HG02588 (cell line): ENCODE measurements at regions not wholly inside any gene's neighbourhood (a gene's known extent, or its start where the extent isn't known, plus 50 kb on each side); places are given as distances from the start of the nearest gene placed in this dataset.

Source experiments
- ATAC-seq: cut with Tn5 transposase; IDR thresholded peaks from one replicate; pipeline ENCODE4 v1.9.1; 2021; ENCODE audit warnings: mild to moderate bottlenecking, moderate library complexity; ENCODE audit not compliant: unreplicated experiment

- no peak for ATAC-seq
These were observed 2086.8 kb downstream of the ARAP2 start for GRCh38 chr4:34157547-34157946.

DNA sequence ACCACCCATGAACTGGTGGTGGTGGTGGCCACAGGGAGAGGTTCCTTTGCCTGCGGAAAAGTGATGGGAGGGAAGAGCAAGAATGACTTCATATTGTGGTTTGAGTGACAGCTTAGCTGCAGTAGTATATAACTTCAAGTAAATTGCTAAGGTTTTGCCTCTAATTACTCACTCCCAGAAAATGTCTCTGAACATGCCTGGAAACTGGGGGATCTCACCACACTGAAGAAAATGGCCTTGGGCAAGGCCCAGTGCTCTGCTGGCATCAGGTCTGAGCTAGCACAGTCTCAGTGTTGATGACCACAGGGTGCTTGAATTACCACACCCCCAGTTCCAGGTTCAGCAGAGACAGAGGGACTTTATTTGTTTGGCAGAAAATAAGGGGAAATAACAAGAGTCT, 2085.4 kb downstream of the ARAP2 start:
- ATAC-seq = no peak

- ATAC-seq = no peak
These were observed 2073.4 kb downstream of the ARAP2 start for GRCh38 chr4:34170946-34171345.

DNA sequence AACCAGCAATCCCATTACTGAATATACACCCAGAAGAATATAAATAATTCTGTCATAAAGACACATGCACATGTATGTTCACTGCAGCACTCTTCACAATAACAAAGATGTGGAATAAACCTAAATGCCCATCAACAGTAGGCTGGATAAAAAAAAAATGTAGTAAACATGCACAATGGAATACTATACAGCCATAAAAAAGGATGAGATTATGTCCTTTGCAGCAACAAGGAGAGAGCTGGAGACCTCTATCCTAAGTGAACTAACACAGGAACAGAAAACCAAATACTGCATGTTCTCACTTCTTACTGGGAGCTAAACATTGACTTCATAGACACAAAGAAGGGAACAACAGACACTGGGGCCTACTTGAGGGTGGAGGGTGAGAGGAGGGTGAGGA, 2067.7 kb downstream of the ARAP2 start:
- ATAC-seq = no peak

GRCh38 chr4:34178476-34178875, 2065.8 kb downstream of the ARAP2 start:
- no peak for ATAC-seq

GRCh38 chr4:34181311-34181841, 2062.9 kb downstream of the ARAP2 start:
- ATAC-seq = no peak

DNA sequence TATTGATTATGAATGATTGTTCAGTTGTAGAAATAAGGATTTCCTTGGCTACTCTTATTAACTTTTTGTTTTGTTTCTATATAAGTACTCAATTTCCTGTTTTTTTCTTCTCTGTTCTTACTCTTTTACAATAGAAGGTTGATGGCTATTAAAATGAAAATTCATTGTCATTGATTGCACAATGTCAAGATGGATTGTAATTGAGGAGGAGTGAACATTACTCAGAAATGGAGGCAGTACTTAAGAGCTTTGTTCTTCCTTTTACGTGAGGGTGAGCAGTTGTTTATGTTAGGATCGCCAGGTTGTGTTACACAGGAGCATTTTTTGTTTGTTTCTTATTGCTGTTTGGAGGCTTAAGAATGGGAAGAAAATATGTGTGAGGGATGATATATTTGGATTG, 2062.4 kb downstream of the ARAP2 start:
- ATAC-seq = no peak

- ATAC-seq = no peak
These were observed 2062.0 kb downstream of the ARAP2 start for GRCh38 chr4:34182306-34182705.

- no peak for ATAC-seq
These were observed 2060.4 kb downstream of the ARAP2 start for GRCh38 chr4:34183926-34184325.

GRCh38 chr4:34187056-34187455, 2057.3 kb downstream of the ARAP2 start:
- ATAC-seq = no peak

- no peak for ATAC-seq
These were observed 2052.9 kb downstream of the ARAP2 start for GRCh38 chr4:34191443-34191842.

GRCh38 chr4:34193451-34194154, 2050.7 kb downstream of the ARAP2 start:
- ATAC-seq = no peak

DNA sequence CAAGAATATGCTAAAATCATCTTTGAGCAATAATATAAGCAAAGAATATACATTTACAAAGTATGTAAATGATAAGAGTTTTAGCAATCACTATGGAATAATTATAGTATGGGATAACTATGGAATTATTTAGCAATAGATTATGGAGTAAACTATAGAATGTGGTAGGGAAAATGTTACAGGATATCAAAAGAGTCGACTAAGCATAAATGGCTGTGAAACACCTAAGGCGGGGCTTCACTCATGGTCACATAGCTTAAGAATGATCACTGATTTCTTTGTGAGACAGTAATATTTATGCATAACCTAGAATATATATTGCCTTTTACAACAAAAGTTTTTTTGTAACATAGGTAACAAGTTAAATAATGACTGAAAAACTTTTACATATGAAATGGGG, 2049.7 kb downstream of the ARAP2 start:
- no peak for ATAC-seq

GRCh38 chr4:34196375-34196774, 2047.9 kb downstream of the ARAP2 start:
- no peak for ATAC-seq

- ATAC-seq = no peak
These were observed 2045.3 kb downstream of the ARAP2 start for GRCh38 chr4:34198966-34199365.

DNA sequence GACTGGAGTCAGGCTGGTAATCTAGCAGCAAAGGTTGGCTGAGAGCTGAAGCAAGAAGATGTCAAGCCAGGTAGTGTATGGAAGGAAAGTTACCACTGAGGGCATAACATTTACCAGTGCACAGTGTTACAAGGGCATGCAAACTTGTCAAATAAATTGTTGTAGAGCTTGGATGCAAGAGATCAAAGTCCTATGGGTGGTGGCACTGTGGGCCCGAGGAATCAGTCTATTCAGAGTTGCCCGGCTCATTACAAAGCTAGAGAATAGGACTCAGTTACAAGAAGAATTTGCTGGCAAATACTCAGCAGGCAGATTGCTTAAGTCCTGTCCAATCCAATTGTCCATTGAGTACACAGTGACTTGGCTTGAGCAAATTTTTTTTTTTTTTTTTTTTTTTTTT, 2043.8 kb downstream of the ARAP2 start:
- ATAC-seq = no peak

DNA sequence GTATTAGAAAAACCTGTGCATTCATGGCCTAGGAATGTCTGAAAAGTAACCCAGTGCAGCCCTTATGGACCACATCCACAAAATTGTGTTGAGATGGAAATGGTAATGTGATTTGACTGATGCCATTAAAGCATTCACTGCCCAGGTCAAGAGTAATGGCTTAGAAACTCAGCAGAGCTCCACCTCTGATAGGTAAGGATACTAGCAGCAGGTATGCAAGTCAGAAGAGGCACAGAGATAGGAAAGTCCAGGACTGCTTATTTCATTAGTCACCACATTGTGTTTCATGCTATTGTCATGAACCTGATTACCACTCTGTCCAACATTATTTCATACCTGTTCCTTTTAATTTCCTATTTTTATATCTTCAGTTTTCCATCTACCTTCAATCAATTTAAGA, 2042.2 kb downstream of the ARAP2 start:
- ATAC-seq = no peak

DNA sequence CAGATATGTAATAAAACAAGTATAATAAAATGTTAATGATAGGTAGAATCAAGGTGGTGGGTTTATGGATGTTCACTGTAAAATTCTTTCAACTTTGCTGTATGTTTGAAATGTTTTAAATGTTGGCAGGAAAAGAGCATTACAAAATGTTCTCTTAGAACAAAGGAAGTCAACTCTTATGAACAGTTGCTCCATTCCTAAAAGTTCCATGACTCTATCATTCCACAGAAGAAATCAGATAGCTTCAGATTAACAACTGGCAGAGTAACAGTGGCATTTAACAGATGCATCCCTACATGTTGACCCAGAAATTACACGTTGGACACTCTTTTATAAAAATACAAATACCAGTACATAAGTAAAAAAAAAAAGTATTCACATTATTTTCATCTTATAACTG, 2023.7 kb downstream of the ARAP2 start:
- ATAC-seq = no peak

DNA sequence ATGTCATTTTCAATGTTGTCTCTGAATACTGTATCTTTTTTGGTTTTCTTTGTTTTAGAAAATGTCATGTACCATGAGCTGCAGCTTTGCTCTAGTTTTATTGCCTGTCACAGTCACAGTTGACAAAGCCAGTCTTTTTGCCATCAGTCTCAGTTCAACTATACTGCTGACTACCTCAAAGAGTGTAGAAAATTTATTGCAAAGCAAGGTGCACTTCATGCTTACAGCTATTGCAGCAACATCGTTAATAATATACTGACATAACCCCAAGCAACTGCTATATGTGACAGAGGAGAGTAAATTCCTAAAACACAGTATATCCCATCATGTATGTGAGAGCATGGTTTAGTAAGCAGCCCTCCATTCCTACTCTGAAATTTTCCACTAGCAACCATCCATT, 2022.3 kb downstream of the ARAP2 start:
- ATAC-seq = no peak

DNA sequence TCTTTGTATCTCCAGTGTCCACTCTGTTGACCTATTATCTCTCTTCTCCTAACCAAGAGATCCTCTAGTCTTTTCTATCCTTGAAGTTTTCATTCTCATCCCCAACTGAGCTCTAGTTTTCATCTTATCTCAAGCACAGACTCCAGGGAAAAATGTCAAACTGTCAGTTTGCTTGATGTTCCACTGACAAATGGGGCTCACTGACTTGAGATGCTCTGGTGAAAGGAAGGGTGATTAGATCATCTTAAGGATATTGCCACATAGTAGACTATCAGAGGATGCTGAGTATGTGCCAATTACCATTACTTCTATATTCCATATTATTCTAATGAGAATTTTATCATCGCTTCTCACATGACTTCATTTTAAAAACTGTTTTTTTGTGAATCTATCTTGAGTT, 2008.2 kb downstream of the ARAP2 start:
- ATAC-seq = no peak

GRCh38 chr4:34245276-34245675, 1999.0 kb downstream of the ARAP2 start:
- no peak for ATAC-seq

DNA sequence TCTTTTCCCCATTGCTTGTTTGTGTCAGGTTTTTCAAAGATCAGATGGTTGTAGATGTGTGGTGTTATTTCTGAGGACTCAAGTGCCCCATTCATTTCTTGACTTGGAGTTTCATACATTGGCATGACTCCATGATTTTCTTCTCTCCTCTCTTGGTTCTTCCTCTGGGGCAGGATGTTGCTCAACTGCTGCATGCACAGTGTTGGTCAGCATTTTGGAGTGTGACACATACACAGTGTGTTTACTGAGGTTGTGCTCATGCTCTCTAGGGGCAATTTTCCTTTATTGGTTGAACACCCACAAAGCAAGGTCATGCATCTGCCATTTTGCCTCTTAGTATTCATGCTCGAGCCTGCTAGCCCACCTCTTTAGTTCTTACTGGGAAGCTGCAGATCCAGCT, 1993.8 kb downstream of the ARAP2 start:
- ATAC-seq = no peak

DNA sequence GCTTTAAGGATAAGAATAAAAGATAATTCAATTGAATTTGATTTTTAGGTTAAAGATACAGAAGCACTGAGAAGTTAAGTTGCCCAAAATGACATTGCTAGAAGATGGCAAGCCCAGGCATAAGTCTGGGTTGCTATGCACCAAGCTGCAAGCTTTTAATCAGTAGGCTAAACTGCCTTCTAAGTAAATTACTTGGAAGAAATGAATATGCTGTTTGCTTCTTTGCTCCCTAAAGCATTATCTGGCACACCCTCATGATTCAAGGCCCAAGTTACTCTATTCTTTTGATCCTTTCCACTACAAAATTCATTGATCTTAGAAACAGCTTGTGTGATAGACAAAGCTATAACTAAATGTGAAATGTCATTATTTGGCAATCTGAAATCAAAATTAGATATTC, 1991.1 kb downstream of the ARAP2 start:
- ATAC-seq = no peak
